DND-41 (cell line): ENCODE measurements at regions not wholly inside any gene's neighbourhood (a gene's known extent, or its start where the extent isn't known, plus 50 kb on each side); places are given as distances from the start of the nearest gene placed in this dataset.

Source experiments
- ATAC-seq: fragments of 200-7000 bp; cut with Tn5 transposase; 3 replicates; pipeline ENCODE4 v1.9.1; 2021; ENCODE audit warnings: low read depth; ENCODE audit not compliant: insufficient read depth
- DNase-seq: peaks from one replicate; pipeline ENCODE4 v3.0.0-alpha.2; 2020
- H2AFZ ChIP-seq: 2 replicates; pipeline ENCODE4 v1.6.0; 2012; ENCODE audit warnings: low read depth, low read length
- H3K27ac ChIP-seq: 2 replicates; pipeline ENCODE4 v1.5.1; 2012; ENCODE audit warnings: low read length, inconsistent platforms
- H3K27me3 ChIP-seq: fragments of 200-600 bp; sonication (generic); 2 replicates; pipeline ENCODE4 v1.6.0; 2012; ENCODE audit warnings: low read length, mild to moderate bottlenecking, inconsistent platforms; ENCODE audit not compliant: insufficient read depth, poor library complexity
- H3K36me3 ChIP-seq: 2 replicates; pipeline ENCODE4 v1.5.1; 2012; ENCODE audit warnings: low read length, inconsistent platforms; ENCODE audit not compliant: insufficient read depth
- H3K4me1 ChIP-seq: 2 replicates; pipeline ENCODE4 v1.5.1; 2012; ENCODE audit warnings: mild to moderate bottlenecking, low read length; ENCODE audit not compliant: insufficient read depth
- H3K4me2 ChIP-seq: 2 replicates; pipeline ENCODE4 v1.6.0; 2012; ENCODE audit warnings: mild to moderate bottlenecking, moderate library complexity, low read length, inconsistent platforms; ENCODE audit not compliant: insufficient read depth
- H3K4me3 ChIP-seq, 2 experiments: fragments of 200-600 bp in 1 of 2; shearing (Covaris generic) in 1 of 2; 2 replicates each; pipeline ENCODE4 v1.5.1; 2012 to 2016; ENCODE audit warnings: inconsistent platforms in 2 of 2, low read length in 2 of 2, mild to moderate bottlenecking in 2 of 2, low read depth in 1 of 2, moderate library complexity in 1 of 2
- H3K79me2 ChIP-seq: 2 replicates; pipeline ENCODE4 v1.6.0; 2012; ENCODE audit warnings: low read length, inconsistent platforms; ENCODE audit not compliant: insufficient read depth
- H3K9ac ChIP-seq: 2 replicates; pipeline ENCODE4 v1.6.0; 2012; ENCODE audit warnings: low read depth, mild to moderate bottlenecking, inconsistent platforms, low read length, moderate library complexity
- H3K9me3 ChIP-seq: 2 replicates; pipeline ENCODE4 v1.5.1; 2012; ENCODE audit warnings: low read length, moderate library complexity, mild to moderate bottlenecking, inconsistent platforms; ENCODE audit not compliant: insufficient read depth, severe bottlenecking
- H4K20me1 ChIP-seq: 2 replicates; pipeline ENCODE4 v1.6.0; 2012; ENCODE audit warnings: low read length; ENCODE audit not compliant: insufficient read depth
- EZH2 ChIP-seq: IDR thresholded peaks from 3 replicates; pipeline ENCODE4 v1.6.1; 2012; ENCODE audit warnings: borderline replicate concordance, low read depth, mild to moderate bottlenecking, moderate library complexity, low read length, inconsistent platforms; ENCODE audit not compliant: severe bottlenecking
- TF ChIP-seq, protein P1 (sequence below): IDR thresholded peaks from 2 replicates; pipeline ENCODE4 v1.5.1; 2012; ENCODE audit warnings: borderline replicate concordance, low read length, moderate library complexity, mild to moderate bottlenecking; ENCODE audit not compliant: poor library complexity, severe bottlenecking; ENCODE audit errors: extremely low read depth

DNA sequence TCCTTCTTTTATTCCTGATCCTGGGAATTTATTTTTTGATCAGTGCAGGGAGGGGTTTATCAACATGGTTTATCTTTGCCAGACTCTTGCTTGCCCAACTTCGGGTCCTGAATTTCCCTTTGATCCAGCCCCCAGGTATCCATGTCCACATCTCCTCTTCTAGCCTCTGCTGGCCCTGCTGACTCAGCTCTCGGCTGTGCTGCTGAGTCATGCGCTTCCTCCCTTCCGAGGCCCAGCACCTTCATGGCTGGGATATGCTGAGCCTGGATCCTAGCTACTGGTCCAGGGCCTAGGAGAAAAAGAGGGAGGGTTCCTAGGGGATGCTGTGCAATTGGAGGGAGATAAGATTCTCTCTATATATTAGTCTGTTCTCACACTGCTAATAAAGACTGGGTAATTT lies 380.7 kb upstream of the SHH start:
- ATAC-seq (no peak), DNase-seq (no peak)
- H3K9me3 ChIP-seq = no peaks in the 10 kb centered on the region
- no peak overlapping the region for H3K9ac ChIP-seq
- no peaks in the 10 kb centered on the region for H3K36me3 ChIP-seq
- no peaks in the 10 kb centered on the region for H4K20me1 ChIP-seq
- TF ChIP-seq EZH2 = no peak
- TF ChIP-seq, protein P1, sequence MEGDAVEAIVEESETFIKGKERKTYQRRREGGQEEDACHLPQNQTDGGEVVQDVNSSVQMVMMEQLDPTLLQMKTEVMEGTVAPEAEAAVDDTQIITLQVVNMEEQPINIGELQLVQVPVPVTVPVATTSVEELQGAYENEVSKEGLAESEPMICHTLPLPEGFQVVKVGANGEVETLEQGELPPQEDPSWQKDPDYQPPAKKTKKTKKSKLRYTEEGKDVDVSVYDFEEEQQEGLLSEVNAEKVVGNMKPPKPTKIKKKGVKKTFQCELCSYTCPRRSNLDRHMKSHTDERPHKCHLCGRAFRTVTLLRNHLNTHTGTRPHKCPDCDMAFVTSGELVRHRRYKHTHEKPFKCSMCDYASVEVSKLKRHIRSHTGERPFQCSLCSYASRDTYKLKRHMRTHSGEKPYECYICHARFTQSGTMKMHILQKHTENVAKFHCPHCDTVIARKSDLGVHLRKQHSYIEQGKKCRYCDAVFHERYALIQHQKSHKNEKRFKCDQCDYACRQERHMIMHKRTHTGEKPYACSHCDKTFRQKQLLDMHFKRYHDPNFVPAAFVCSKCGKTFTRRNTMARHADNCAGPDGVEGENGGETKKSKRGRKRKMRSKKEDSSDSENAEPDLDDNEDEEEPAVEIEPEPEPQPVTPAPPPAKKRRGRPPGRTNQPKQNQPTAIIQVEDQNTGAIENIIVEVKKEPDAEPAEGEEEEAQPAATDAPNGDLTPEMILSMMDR = no peak
- no peaks in the 10 kb centered on the region for H3K79me2 ChIP-seq
- no peak overlapping the region for H3K4me3 ChIP-seq
- no peak overlapping the region for H3K4me2 ChIP-seq
- no peak overlapping the region; the same call in 1 of the 2 replicates for H2AFZ ChIP-seq
- peaks cover 13% of the 10 kb centered on the region for H3K27me3 ChIP-seq
- H3K27ac ChIP-seq = no peak overlapping the region
- H3K4me1 ChIP-seq = no peaks in the 10 kb centered on the region

- Histone ChIP-seq H2AFZ (no peak overlapping the region), H3K4me2 (no peak overlapping the region), H3K27me3 (peaks cover 7% of the 10 kb centered on the region), H4K20me1 (no peaks in the 10 kb centered on the region), H3K4me3 (no peak overlapping the region), H3K79me2 (no peaks in the 10 kb centered on the region), H3K36me3 (no peaks in the 10 kb centered on the region), H3K4me1 (no peaks in the 10 kb centered on the region), H3K9me3 (peaks cover 2% of the 10 kb centered on the region), H3K27ac (no peak overlapping the region), H3K9ac (no peak overlapping the region)
- no peak for DNase-seq
- TF ChIP-seq, protein P1 = no peak
- TF ChIP-seq EZH2 = no peak
- ATAC-seq = no peak
Observed at GRCh38 chr7:156191090-156191489, 378.8 kb upstream of the SHH start.

- Histone ChIP-seq H3K79me2 (no peaks in the 10 kb centered on the region), H3K9me3 (peaks cover 2% of the 10 kb centered on the region), H3K27me3 (peaks cover 5% of the 10 kb centered on the region), H4K20me1 (no peaks in the 10 kb centered on the region), H3K9ac (no peak overlapping the region), H3K27ac (no peak overlapping the region), H2AFZ (no peak overlapping the region), H3K36me3 (no peaks in the 10 kb centered on the region), H3K4me2 (no peak overlapping the region), H3K4me3 (no peak overlapping the region), H3K4me1 (no peaks in the 10 kb centered on the region)
- no peak for TF ChIP-seq EZH2
- TF ChIP-seq, protein P1 = no peak
- no peak for ATAC-seq
- no peak for DNase-seq
Observed at GRCh38 chr7:156185076-156185475, 372.8 kb upstream of the SHH start.

DNA sequence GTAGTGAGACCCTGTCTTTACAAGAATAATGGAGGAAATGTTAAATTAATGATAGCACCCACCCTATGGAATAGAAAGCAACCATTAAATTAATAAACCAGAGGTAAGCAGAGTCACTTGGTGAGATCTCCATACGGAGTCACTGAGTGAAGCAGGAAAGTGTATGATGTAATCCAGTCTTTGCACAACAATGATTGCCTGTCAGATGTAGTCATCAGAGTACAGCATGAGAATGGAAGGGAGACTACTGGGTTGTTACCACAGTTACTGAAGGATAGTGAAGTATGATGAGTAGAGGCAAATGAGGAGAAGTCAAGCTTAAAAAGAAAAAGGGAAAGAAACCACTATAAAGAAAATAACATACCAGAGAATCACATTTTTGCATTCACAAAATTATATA lies 371.9 kb upstream of the SHH start:
- no peaks in the 10 kb centered on the region for H3K79me2 ChIP-seq
- H3K27me3 ChIP-seq = peaks cover 5% of the 10 kb centered on the region
- no peak for ATAC-seq

More for the DNA sequence above, 371.9 kb upstream of the SHH start:
- H4K20me1 ChIP-seq = no peaks in the 10 kb centered on the region
- H3K4me3 ChIP-seq = no peak overlapping the region
- no peak overlapping the region for H3K4me2 ChIP-seq
- no peak overlapping the region for H3K27ac ChIP-seq
- H2AFZ ChIP-seq = no peak overlapping the region
- H3K36me3 ChIP-seq = no peaks in the 10 kb centered on the region
- no peak overlapping the region for H3K9ac ChIP-seq
- DNase-seq = no peak
- H3K4me1 ChIP-seq = no peaks in the 10 kb centered on the region
- TF ChIP-seq EZH2 = no peak
- TF ChIP-seq, protein P1 = no peak
- H3K9me3 ChIP-seq = peaks cover 2% of the 10 kb centered on the region
